IMR-90 (cell line): ENCODE measurements at regions not wholly inside any gene's neighbourhood (a gene's known extent, or its start where the extent isn't known, plus 50 kb on each side); places are given as distances from the start of the nearest gene placed in this dataset.

Source experiments
- ATAC-seq: fragments of 200-7000 bp; cut with Tn5 transposase; 2 replicates; pipeline ENCODE4 v1.9.1; 2020; ENCODE audit warnings: low read depth, mild to moderate bottlenecking, moderate library complexity
- BruUV-seq: library from RNA; stranded (reverse); fragments of 400-500 nt; replicated peaks from 2 replicates; lab custom pipeline; 2021; lab: Mats Ljungman, UMichigan
- CTCF ChIA-PET: fragments of 300-600 bp; formaldehyde crosslinking; extraction: SDS; loops from one replicate; lab custom pipeline; 2021; ENCODE audit warnings: antibody characterized with exemption; lab: Yijun Ruan, JAX
- POLR2A ChIA-PET: fragments of 300-600 bp; sonication (Branson Sonifier 250); formaldehyde crosslinking; loops from one replicate; lab custom pipeline; 2022; ENCODE audit warnings: antibody characterized with exemption; ENCODE audit not compliant: unreplicated experiment; lab: Charles Lee
- DNase-seq: peaks from one replicate; pipeline ENCODE4 v3.0.0; 2013
- H2AFZ ChIP-seq: replicated peaks from 2 replicates; pipeline ENCODE3; 2013; ENCODE audit warnings: low read length, mild to moderate bottlenecking; ENCODE audit not compliant: poor library complexity
- H2AK5ac ChIP-seq: 2 replicates; pipeline ENCODE4 v1.6.1; 2013; ENCODE audit warnings: low read depth, low read length, inconsistent platforms
- H2AK9ac ChIP-seq: replicated peaks from 2 replicates; pipeline ENCODE3; 2013; ENCODE audit warnings: mild to moderate bottlenecking, low read depth, low read length, moderate library complexity; ENCODE audit not compliant: poor library complexity
- H2BK120ac ChIP-seq: 2 replicates; pipeline ENCODE4 v1.6.1; 2013; ENCODE audit warnings: low read depth, low read length, inconsistent platforms
- H2BK15ac ChIP-seq: 3 replicates; pipeline ENCODE4 v1.6.1; 2013; ENCODE audit warnings: low read depth, low read length, inconsistent platforms
- H2BK20ac ChIP-seq: 2 replicates; pipeline ENCODE4 v1.6.1; 2013; ENCODE audit warnings: low read depth, mild to moderate bottlenecking, inconsistent platforms, low read length, moderate library complexity
- H2BK5ac ChIP-seq: 2 replicates; pipeline ENCODE4 v1.6.1; 2013; ENCODE audit warnings: mild to moderate bottlenecking, low read depth, low read length, inconsistent platforms; ENCODE audit not compliant: poor library complexity, severe bottlenecking
- H3K14ac ChIP-seq: replicated peaks from 2 replicates; pipeline ENCODE4 v1.6.1; 2013; ENCODE audit warnings: low read depth, low read length, inconsistent platforms
- H3K18ac ChIP-seq: 2 replicates; pipeline ENCODE4 v1.6.1; 2013; ENCODE audit warnings: low read depth, low read length, control low read depth
- H3K23ac ChIP-seq: 2 replicates; pipeline ENCODE4 v1.6.1; 2013; ENCODE audit warnings: low read depth, low read length, inconsistent platforms
- H3K27ac ChIP-seq: 2 replicates; pipeline ENCODE4 v1.5.1; 2013; ENCODE audit warnings: mild to moderate bottlenecking, control low read depth, low read length; ENCODE audit not compliant: insufficient read depth
- H3K27me3 ChIP-seq: 2 replicates; pipeline ENCODE4 v1.6.1; 2013; ENCODE audit warnings: low read length; ENCODE audit not compliant: control insufficient read depth, insufficient read depth
- H3K36me3 ChIP-seq: 2 replicates; pipeline ENCODE4 v1.6.1; 2013; ENCODE audit warnings: low read length, mixed read lengths; ENCODE audit not compliant: control insufficient read depth, insufficient read depth
- H3K4ac ChIP-seq: 2 replicates; pipeline ENCODE4 v1.6.1; 2013; ENCODE audit warnings: low read depth, low read length, inconsistent platforms
- H3K4me1 ChIP-seq: 2 replicates; pipeline ENCODE4 v1.6.1; 2013; ENCODE audit warnings: low read length, mixed read lengths; ENCODE audit not compliant: control insufficient read depth, insufficient read depth
- H3K4me2 ChIP-seq: 2 replicates; pipeline ENCODE4 v1.6.1; 2013; ENCODE audit warnings: low read depth, mild to moderate bottlenecking, control low read depth, low read length, moderate library complexity
- H3K4me3 ChIP-seq: 2 replicates; pipeline ENCODE4 v1.5.1; 2013; ENCODE audit warnings: low read depth, mild to moderate bottlenecking, control low read depth, low read length, moderate library complexity; ENCODE audit not compliant: insufficient read depth
- H3K56ac ChIP-seq: 2 replicates; pipeline ENCODE4 v1.6.1; 2013; ENCODE audit warnings: low read length, inconsistent platforms; ENCODE audit not compliant: insufficient read depth; ENCODE audit errors: extremely low read depth
- H3K79me1 ChIP-seq, 2 experiments: 2 replicates each; pipeline ENCODE4 v1.6.1; 2013; ENCODE audit warnings: low read length in 2 of 2, inconsistent platforms in 1 of 2, low read depth in 1 of 2
- H3K9ac ChIP-seq: 2 replicates; pipeline ENCODE4 v1.6.1; 2013; ENCODE audit warnings: low read depth, low read length, control low read depth
- H3K9me1 ChIP-seq: 2 replicates; pipeline ENCODE4 v1.6.1; 2013; ENCODE audit warnings: low read length, inconsistent platforms; ENCODE audit not compliant: insufficient read depth
- H3K9me3 ChIP-seq: 2 replicates; pipeline ENCODE4 v1.6.1; 2013; ENCODE audit warnings: low read length; ENCODE audit not compliant: control insufficient read depth, insufficient read depth
- H4K20me1 ChIP-seq: 2 replicates; pipeline ENCODE4 v1.6.1; 2013; ENCODE audit warnings: low read length, inconsistent platforms; ENCODE audit not compliant: insufficient read depth
- H4K5ac ChIP-seq: 2 replicates; pipeline ENCODE4 v1.6.1; 2013; ENCODE audit warnings: mild to moderate bottlenecking, low read depth, low read length, control low read depth
- H4K8ac ChIP-seq, 2 experiments: 2 replicates each; pipeline ENCODE4 v1.6.1; 2013; ENCODE audit warnings: low read depth in 2 of 2, low read length in 2 of 2, control low read depth in 1 of 2, inconsistent platforms in 1 of 2
- H4K91ac ChIP-seq: 2 replicates; pipeline ENCODE4 v1.6.1; 2013; ENCODE audit warnings: low read depth, low read length, inconsistent platforms; ENCODE audit not compliant: insufficient read depth
- BHLHE40 ChIP-seq: fragments of 150-350 bp; IDR thresholded peaks from 2 replicates; pipeline ENCODE4 v1.6.1; 2016; ENCODE audit warnings: mild to moderate bottlenecking, low read depth, low read length
- CEBPB ChIP-seq: IDR thresholded peaks from 2 replicates; pipeline ENCODE4 v1.6.1; 2012; ENCODE audit warnings: low read depth, low read length, improper control_type of control experiment
- CHD1 ChIP-seq: IDR thresholded peaks from 2 replicates; pipeline ENCODE4 v1.6.1; 2012; ENCODE audit warnings: low read depth, low read length, improper control_type of control experiment
- FOS ChIP-seq: fragments of 150-350 bp; IDR thresholded peaks from 2 replicates; pipeline ENCODE4 v1.6.1; 2016; ENCODE audit warnings: low read depth, low read length
- MAFK ChIP-seq: IDR thresholded peaks from 2 replicates; pipeline ENCODE4 v1.6.1; 2012; ENCODE audit warnings: low read depth, low read length, improper control_type of control experiment
- MAZ ChIP-seq: IDR thresholded peaks from 2 replicates; pipeline ENCODE4 v1.6.1; 2012; ENCODE audit warnings: low read depth, mild to moderate bottlenecking, low read length, improper control_type of control experiment, moderate library complexity, borderline replicate concordance
- MXI1 ChIP-seq: IDR thresholded peaks from 2 replicates; pipeline ENCODE4 v1.6.1; 2012; ENCODE audit warnings: low read depth, mild to moderate bottlenecking, low read length, moderate library complexity, borderline replicate concordance
- NFE2L2 ChIP-seq: fragments of 150-350 bp; IDR thresholded peaks from 2 replicates; pipeline ENCODE4 v1.6.1; 2016; ENCODE audit warnings: low read depth, mild to moderate bottlenecking, low read length
- POLR2A ChIP-seq: IDR thresholded peaks from 2 replicates; pipeline ENCODE4 v1.6.1; 2012; ENCODE audit warnings: mild to moderate bottlenecking, low read depth, low read length
- RAD21 ChIP-seq: IDR thresholded peaks from 2 replicates; pipeline ENCODE4 v1.6.1; 2012; ENCODE audit warnings: low read length, improper control_type of control experiment
- RCOR1 ChIP-seq: IDR thresholded peaks from 2 replicates; pipeline ENCODE4 v1.6.1; 2012; ENCODE audit warnings: mild to moderate bottlenecking, low read length, improper control_type of control experiment; ENCODE audit not compliant: insufficient replicate concordance
- RFX5 ChIP-seq: IDR thresholded peaks from 2 replicates; pipeline ENCODE4 v1.8.0; 2012; ENCODE audit warnings: low read depth, mild to moderate bottlenecking, low read length, moderate library complexity
- WGBS, 2 experiments: methylation state at CpG; one replicate each; pipeline versions ENCODE4 v1.1.5 to v1.1.7; 2013; ENCODE audit warnings: missing lambda C conversion rate in 2 of 2; ENCODE audit not compliant: insufficient read length in 1 of 2; ENCODE audit errors: extremely low coverage in 2 of 2; 5-methylcytosine and 5-hydroxymethylcytosine counted together
- dilution Hi-C: fragments of 300-500 bp; cut with HindIII; formaldehyde crosslinking; loops from one replicate; pipeline ENCODE4 v1.14.3; 2018; ENCODE audit warnings: low sequenced_read_pairs; ENCODE audit not compliant: unreplicated experiment
- in situ Hi-C: fragments of 300-500 bp; cut with MboI; formaldehyde crosslinking; loops from 3 replicates; pipeline ENCODE4 v1.14.3; 2019; ENCODE audit warnings: low sequenced_read_pairs, inconsistent platforms, mixed read lengths
- intact Hi-C: fragments of 100-400 bp; cut with micrococcal nuclease; formaldehyde crosslinking; loops from 2 replicates; pipeline ENCODE4 v1.10.0; 2022
- TF ChIP-seq, protein P1 (sequence below): conservative IDR thresholded peaks from 2 replicates; pipeline ENCODE4 v1.5.1; 2012; ENCODE audit warnings: mild to moderate bottlenecking, low read depth, low read length, improper control_type of control experiment
- TF ChIP-seq, protein P2 (sequence below): fragments of 150-350 bp; IDR thresholded peaks from 2 replicates; pipeline ENCODE4 v1.6.1; 2017; ENCODE audit warnings: mild to moderate bottlenecking, antibody characterized with exemption, low read length, low read depth
- TF ChIP-seq, protein P3 (sequence below): fragments of 150-350 bp; IDR thresholded peaks from 2 replicates; pipeline ENCODE4 v1.6.1; 2016; ENCODE audit warnings: low read depth, mild to moderate bottlenecking, low read length, moderate library complexity, borderline replicate concordance

DNA sequence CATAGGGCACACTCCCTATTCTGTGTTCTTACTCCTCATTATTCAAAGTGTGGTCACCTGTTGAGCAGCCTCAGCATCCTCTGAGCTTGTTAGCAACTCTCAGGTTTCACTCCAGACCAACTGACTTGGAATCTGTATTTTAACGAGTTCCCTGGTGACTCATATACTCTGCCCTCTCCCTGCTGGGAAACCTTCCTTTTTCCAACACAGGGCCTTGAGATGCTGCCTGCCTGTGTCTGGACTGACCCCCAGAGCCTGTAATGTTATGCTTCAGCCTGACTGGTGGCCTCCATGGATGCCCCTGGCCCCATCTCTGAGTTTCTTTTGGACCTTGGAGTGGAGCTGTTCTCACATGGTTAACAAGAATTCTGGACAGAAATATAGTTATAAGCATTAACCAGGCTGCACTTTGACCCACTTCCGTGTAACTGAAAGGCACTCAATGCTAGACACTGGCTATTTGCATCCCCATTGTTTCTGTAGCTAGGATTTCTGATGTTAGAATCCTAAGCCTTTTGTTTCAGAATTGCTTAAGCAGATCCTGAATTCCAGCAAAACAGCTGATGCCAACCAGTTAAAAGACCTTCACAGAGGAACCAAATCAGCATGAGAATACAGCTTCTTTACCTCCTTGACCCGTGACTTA is 262.6 kb downstream of the STIM2 start:
- Histone ChIP-seq H3K27ac (no peak overlapping the region), H3K4me2 (no peak overlapping the region), H2AK9ac (no peak overlapping the region), H3K36me3 (no peaks in the 10 kb centered on the region), H2BK15ac (no peak overlapping the region), H4K20me1 (no peaks in the 10 kb centered on the region), H3K56ac (no peak overlapping the region), H3K23ac (no peak overlapping the region), H4K8ac (no peak overlapping the region), H4K5ac (no peak overlapping the region), H3K9ac (no peak overlapping the region), H3K27me3 (no peaks in the 10 kb centered on the region), H3K18ac (no peak overlapping the region), H2BK5ac (no peak overlapping the region), H3K4ac (no peak overlapping the region), H3K14ac (no peak overlapping the region), H3K4me1 (no peaks in the 10 kb centered on the region), H2AFZ (no peak overlapping the region), H2BK20ac (no peak overlapping the region), H3K9me1 (no peaks in the 10 kb centered on the region), H3K4me3 (no peak overlapping the region), H4K91ac (no peak overlapping the region), H2BK120ac (no peak overlapping the region), H3K9me3 (no peaks in the 10 kb centered on the region), H3K79me1 (no peaks in the 10 kb centered on the region), H2AK5ac (no peak overlapping the region)
- ATAC-seq, result no peak
- BruUV-seq, result no TSS peak
- no peak for DNase-seq
- CTCF ChIA-PET, result no interaction called here
- intact Hi-C loops (no loop called here), dilution Hi-C loops (no loop called here), in situ Hi-C loops (no loop called here)
- 0% methylated on average over 1 of the region's 3 CpGs; no CpG with 5 or more reads in 1 of the 2 experiments for WGBS, 2 experiments
- TF ChIP-seq, protein P1, sequence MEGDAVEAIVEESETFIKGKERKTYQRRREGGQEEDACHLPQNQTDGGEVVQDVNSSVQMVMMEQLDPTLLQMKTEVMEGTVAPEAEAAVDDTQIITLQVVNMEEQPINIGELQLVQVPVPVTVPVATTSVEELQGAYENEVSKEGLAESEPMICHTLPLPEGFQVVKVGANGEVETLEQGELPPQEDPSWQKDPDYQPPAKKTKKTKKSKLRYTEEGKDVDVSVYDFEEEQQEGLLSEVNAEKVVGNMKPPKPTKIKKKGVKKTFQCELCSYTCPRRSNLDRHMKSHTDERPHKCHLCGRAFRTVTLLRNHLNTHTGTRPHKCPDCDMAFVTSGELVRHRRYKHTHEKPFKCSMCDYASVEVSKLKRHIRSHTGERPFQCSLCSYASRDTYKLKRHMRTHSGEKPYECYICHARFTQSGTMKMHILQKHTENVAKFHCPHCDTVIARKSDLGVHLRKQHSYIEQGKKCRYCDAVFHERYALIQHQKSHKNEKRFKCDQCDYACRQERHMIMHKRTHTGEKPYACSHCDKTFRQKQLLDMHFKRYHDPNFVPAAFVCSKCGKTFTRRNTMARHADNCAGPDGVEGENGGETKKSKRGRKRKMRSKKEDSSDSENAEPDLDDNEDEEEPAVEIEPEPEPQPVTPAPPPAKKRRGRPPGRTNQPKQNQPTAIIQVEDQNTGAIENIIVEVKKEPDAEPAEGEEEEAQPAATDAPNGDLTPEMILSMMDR, result no peak
- TF ChIP-seq, protein P2, sequence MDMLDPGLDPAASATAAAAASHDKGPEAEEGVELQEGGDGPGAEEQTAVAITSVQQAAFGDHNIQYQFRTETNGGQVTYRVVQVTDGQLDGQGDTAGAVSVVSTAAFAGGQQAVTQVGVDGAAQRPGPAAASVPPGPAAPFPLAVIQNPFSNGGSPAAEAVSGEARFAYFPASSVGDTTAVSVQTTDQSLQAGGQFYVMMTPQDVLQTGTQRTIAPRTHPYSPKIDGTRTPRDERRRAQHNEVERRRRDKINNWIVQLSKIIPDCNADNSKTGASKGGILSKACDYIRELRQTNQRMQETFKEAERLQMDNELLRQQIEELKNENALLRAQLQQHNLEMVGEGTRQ, result no peak
- TF ChIP-seq CHD1 (no peak), MAZ (no peak), MAFK (no peak), RCOR1 (no peak), POLR2A (no peak), NFE2L2 (no peak), FOS (no peak), MXI1 (no peak), BHLHE40 (no peak), CEBPB (no peak), RAD21 (no peak), RFX5 (no peak)
- TF ChIP-seq, protein P3, sequence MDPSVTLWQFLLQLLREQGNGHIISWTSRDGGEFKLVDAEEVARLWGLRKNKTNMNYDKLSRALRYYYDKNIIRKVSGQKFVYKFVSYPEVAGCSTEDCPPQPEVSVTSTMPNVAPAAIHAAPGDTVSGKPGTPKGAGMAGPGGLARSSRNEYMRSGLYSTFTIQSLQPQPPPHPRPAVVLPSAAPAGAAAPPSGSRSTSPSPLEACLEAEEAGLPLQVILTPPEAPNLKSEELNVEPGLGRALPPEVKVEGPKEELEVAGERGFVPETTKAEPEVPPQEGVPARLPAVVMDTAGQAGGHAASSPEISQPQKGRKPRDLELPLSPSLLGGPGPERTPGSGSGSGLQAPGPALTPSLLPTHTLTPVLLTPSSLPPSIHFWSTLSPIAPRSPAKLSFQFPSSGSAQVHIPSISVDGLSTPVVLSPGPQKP, result no peak
- POLR2A ChIA-PET, result no interaction called here
